GM21786 (cell line): ENCODE measurements at regions not wholly inside any gene's neighbourhood (a gene's known extent, or its start where the extent isn't known, plus 50 kb on each side); places are given as distances from the start of the nearest gene placed in this dataset.

Experiments used
- ATAC-seq: cut with Tn5 transposase; IDR thresholded peaks from one replicate; pipeline ENCODE4 v1.9.1; 2021; ENCODE audit not compliant: unreplicated experiment

DNA sequence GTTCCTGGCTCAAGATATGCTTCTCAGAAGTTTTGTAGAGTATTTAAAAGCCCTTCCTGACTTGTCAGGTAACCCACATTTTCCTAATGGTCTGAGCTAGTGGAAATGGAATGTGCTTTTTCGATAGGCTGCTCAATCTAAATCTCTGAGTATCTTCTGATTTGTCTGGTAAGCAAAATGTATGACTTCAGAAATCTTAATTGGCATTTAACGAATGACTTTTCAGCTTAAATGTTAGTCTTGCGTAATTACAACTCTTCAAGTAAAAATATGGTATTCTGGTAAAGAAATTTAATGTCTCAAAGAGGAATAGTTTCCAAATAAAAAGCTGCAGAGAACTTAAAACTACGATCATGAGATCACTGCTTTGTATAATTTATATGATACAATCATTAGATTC lies 379.1 kb downstream of the ANKRD50 start:
- no peak for ATAC-seq

DNA sequence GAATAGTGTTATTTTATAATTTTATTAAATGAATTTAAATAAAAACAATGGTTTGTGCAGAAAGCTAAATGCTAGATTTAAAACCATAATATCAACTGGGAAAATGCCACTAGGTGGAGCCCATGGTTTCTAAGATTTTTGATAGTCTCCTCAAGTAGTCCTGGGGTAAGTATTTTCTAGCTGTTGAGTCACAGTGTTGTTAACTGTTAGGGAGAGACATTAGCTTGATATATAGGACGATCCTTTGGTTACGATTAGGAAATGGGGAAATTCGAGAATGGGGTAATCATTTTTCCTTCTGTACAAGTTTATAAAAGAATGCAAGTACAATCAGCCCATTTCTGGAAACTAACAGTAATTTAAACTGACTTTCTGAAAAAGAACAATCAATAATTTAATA lies 378.4 kb downstream of the ANKRD50 start:
- ATAC-seq = no peak

DNA sequence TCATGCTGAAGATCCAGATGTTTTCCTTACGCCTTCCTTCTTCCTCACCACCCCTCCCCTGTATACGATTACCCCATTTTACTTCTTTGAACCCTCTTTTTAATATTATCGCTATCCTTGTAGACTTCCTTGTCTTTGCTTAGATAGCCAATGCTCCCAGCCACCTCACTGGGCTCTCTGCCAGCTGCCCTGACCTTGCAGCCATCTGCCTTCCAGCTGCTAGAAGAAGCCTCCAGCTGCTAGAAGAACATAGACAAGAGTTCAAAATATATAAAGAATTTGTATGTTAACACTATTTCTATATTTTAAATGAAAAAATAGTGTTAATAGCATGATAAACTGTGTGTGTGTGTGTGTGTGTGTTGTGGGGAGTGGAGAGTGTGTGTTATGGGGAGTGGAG lies 374.7 kb downstream of the ANKRD50 start:
- no peak for ATAC-seq

GRCh38 chr4:124343661-124344171 lies 368.8 kb downstream of the ANKRD50 start:
- no peak for ATAC-seq

- no peak for ATAC-seq
Observed at GRCh38 chr4:124372916-124373315, 339.6 kb downstream of the ANKRD50 start.

DNA sequence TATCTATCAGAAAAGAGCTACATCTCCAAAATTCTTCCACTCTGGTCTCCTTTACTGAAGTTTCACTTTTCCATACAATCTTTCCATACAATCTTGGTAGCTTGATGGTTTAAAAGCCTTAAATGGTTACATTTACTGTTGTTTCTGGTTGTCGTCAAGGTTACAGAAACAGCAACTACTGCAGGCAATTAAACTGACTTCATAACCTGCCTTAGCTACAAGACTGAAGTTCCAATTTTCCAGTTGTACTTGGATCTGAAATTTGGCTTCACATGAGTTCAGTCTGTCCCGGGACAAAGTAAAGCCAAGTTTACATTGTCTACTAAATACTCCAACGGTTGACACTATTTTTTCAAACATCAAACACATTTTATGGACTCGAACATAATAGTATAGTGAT lies 326.4 kb downstream of the ANKRD50 start:
- ATAC-seq = no peak

- ATAC-seq = no peak
Observed at GRCh38 chr4:124386648-124387047, 325.9 kb downstream of the ANKRD50 start.

- no peak for ATAC-seq
Observed at GRCh38 chr4:124389591-124389990, 322.9 kb downstream of the ANKRD50 start.

- no peak for ATAC-seq
Observed at GRCh38 chr4:124390861-124391260, 321.7 kb downstream of the ANKRD50 start.

GRCh38 chr4:124396333-124396732 lies 316.2 kb downstream of the ANKRD50 start:
- ATAC-seq = no peak

- ATAC-seq = no peak
Observed at GRCh38 chr4:124401606-124402005, 310.9 kb downstream of the ANKRD50 start.

GRCh38 chr4:124409044-124409443 lies 303.5 kb downstream of the ANKRD50 start:
- no peak for ATAC-seq

DNA sequence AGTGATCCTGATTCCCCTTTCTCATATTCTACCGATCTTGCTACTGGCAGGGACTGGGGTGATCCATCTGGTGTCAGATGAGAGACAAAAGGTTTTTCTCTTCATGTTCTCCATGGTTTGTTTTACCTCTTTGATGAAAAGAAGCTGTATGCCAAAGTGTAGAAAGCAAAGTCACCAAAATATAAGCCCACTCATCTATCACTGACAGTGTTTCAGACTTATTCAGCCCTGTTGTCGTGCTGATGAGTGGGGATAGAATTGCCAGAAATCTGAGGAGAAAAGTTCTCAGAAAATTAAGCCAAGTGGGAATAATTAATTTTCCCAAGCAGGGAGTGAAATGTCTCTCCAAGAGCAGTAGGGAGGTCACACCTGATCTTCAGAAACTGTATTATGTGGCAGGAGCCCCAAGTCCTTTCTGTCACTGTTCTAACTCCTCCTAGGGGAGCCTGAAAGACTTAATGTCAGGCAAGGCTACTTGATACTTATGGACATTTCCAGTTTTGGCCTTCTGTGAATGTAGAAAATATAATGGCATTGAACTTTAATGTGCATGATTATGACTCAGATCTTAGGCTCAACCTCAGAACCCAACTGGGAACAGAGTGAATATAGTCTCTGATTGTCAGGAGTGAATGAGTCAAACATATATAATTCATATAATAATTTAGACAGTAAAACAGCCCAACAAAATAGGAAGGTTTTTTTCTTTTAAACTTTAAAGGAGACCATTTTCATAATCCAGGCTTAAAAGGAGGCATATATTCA lies 298.1 kb downstream of the ANKRD50 start:
- no peak for ATAC-seq

- ATAC-seq = no peak
Observed at GRCh38 chr4:124415146-124415545, 297.4 kb downstream of the ANKRD50 start.

GRCh38 chr4:124417371-124417770 lies 295.2 kb downstream of the ANKRD50 start:
- ATAC-seq = no peak

DNA sequence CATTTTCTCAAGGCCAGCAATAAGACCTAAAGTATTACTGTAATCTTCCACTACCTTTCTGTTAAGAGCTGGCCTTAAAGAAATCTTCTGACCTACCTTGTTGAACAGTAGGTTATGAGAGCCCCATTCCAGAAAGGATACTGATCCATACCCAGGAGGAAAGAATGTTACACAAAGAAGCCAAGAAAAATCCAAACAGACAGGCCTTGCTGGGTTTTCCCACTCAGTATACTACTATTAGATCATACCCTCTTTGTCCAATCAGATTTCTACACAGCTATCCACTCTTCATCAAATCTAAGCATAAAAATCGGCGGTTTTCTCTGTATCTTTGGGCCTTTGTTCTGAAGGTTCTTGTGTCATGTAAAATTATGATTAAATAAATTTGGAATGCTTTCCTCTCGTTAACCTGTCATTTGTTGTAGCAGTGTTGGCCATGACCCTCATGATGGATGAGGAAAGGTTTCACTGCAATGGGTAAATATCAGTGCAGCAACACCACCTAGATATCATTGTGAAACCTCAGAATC lies 292.3 kb downstream of the ANKRD50 start:
- no peak for ATAC-seq

DNA sequence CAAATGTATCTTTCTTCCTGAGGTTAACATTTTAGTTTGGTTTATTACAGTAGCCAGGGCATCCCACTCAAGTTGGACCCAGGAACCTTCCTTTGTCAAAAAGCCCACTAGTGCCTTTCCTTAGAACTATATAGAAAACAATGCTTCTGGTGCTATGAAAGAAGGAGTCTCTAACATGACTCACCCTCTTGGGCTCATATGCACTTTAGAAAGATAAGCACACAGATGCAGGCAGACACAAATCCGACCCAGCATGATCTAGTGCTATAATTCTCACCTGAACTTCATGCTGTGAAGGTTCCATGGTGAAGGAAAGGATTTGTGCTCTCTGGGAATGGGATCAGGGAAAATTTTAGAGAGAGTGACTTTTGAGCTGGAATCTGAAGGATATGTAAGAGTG lies 289.4 kb downstream of the ANKRD50 start:
- no peak for ATAC-seq

- ATAC-seq = no peak
Observed at GRCh38 chr4:124426279-124426678, 286.3 kb downstream of the ANKRD50 start.

GRCh38 chr4:124427095-124427767 lies 285.3 kb downstream of the ANKRD50 start:
- ATAC-seq = no peak

- ATAC-seq = no peak
Observed at GRCh38 chr4:124428648-124429047, 283.9 kb downstream of the ANKRD50 start.

DNA sequence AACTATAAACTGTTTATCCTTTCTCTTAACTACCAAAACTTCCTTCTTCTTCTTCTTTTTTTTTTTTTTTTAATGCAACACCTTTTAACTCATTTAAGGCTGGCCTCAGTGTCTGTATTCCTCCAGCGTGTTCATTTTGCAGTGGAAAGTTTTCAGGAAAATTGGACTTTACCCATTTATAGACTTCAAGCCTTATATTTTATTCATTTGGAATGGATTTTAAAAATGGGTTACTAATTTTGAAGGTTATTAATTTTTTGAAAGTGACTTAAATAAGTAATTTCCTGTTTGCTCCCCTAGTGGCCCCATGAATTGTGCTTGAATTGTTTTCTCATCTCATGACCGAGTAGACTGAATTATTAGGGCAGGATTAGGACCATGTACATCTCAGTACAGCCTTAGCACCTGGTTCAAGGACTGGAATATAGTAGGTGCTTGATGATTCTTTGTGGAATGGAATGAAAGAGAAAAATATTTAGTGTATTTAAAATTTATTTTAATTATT lies 282.7 kb downstream of the ANKRD50 start:
- ATAC-seq = no peak

DNA sequence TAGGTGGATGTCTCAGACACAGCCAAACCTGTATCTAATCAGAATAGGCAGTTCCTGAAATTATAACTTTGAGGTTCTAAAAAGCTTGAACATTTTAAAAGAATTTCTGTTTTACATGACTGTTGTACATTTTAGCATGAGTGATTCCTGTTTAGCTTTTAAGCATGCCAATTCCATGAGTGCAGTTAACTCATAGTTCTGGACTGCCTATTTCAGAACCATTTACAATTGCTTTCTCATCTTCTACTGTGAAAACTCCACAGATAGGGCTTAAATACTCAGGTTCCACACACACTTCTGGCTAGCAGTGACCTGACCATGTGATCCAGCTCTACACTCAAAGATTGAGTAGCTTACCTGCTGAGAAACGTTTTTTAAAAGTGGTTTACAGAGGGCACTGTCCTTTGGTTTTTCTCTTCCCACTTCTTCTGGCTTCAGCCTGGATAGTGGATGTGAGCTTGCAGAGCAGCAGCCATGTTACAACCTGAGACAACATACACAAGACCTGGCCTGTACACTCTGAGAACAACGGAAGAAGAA lies 280.8 kb downstream of the ANKRD50 start:
- ATAC-seq = no peak
